ENCODE measurements at regions not wholly inside any gene's neighbourhood (a gene's known extent, or its start where the extent isn't known, plus 50 kb on each side); places are given as distances from the start of the nearest gene placed in this dataset.

DNA sequence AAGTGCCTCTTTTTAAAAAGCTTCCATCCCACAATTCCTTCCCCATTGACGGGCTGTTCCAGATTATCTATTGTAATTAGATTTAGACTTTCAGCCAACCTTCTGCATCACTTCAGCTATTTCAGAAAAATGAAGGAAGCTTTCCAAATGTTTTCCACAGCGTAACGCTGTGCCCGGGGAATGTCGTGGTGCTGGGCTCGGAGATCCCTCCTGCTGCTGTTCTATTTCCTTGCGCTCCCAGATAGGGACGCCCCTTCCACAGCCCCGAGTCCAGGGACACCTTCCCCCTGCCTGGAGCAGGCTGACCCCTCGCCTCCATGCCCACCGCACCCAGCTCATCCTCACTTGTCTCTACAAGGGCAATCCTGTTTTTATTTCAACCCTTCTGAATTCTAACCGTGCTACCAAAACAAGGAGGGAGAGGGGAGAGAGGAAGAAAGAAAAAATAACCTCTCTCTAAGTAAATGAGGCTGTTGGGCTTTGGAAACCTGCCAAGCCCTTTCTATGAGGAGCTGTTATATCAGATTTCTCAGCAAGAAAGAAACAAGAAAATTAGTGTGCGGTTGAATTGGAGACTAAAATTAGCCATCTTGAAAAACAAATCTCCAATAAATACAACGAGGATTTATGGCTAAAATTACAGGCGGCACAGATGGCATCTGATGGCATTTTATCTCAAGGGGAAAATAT, 366.9 kb downstream of the BRD1 start:
- Histone ChIP-seq H3K9ac (ENCODE audit: low read length) (no peak overlapping the region), H3K4me1 (ENCODE audit: control insufficient read depth in 2 of 2, insufficient read depth in 2 of 2, low read length in 2 of 2) (no peaks in the 10 kb centered on the region), H3K9me3 (ENCODE audit: control extremely low read depth in 1 of 3, control insufficient read depth in 2 of 3, insufficient read depth in 1 of 3, low read length in 2 of 3) (peaks cover 0 to 13% (median 0%) of the 10 kb centered on the region in 3 donors), H3K4me2 (replicated peaks; ENCODE audit: low read depth, low read length, poor library complexity, severe bottlenecking) (no peak overlapping the region), H3K27me3 (replicated peaks in 1 of 4; ENCODE audit: control extremely low read depth in 1 of 4, control insufficient read depth in 3 of 4, insufficient read depth in 4 of 4, low read length in 3 of 4) (no peaks in the 10 kb centered on the region), H3K27ac (ENCODE audit: low read length in 2 of 2) (no peak overlapping the region), H3K4me3 (ENCODE audit: control extremely low read depth in 1 of 5, extremely low read depth in 1 of 5, insufficient read depth in 1 of 5, low read depth in 2 of 5, low read length in 4 of 5) (no peak overlapping the region), H3K36me3 (replicated peaks in 1 of 2; ENCODE audit: control extremely low read depth in 1 of 2, control insufficient read depth in 1 of 2, extremely low read depth in 1 of 2, insufficient read depth in 2 of 2, low read length in 1 of 2) (no peaks in the 10 kb centered on the region), H3K79me2 (ENCODE audit: control insufficient read depth, insufficient read depth, low read length) (no peaks in the 10 kb centered on the region), H2AFZ (ENCODE audit: insufficient read depth, low read depth, low read length, poor library complexity, severe bottlenecking) (no peak overlapping the region), H4K20me1 (ENCODE audit: control insufficient read depth, insufficient read depth, low read length, poor library complexity, severe bottlenecking) (no peaks in the 10 kb centered on the region)
- no peak for TF ChIP-seq EZH2 (IDR thresholded peaks at IDR 0.05; ENCODE audit: borderline replicate concordance, insufficient read depth, low read depth, low read length, poor library complexity, severe bottlenecking)
- TF ChIP-seq, protein P1, sequence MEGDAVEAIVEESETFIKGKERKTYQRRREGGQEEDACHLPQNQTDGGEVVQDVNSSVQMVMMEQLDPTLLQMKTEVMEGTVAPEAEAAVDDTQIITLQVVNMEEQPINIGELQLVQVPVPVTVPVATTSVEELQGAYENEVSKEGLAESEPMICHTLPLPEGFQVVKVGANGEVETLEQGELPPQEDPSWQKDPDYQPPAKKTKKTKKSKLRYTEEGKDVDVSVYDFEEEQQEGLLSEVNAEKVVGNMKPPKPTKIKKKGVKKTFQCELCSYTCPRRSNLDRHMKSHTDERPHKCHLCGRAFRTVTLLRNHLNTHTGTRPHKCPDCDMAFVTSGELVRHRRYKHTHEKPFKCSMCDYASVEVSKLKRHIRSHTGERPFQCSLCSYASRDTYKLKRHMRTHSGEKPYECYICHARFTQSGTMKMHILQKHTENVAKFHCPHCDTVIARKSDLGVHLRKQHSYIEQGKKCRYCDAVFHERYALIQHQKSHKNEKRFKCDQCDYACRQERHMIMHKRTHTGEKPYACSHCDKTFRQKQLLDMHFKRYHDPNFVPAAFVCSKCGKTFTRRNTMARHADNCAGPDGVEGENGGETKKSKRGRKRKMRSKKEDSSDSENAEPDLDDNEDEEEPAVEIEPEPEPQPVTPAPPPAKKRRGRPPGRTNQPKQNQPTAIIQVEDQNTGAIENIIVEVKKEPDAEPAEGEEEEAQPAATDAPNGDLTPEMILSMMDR (IDR thresholded peaks at IDR 0.05) = no peak
- intact Hi-C loops (cut with micrococcal nuclease) = no loop called here
- Mint-ChIP-seq H3K27me3 (peaks cover 6% of the 10 kb centered on the region), H3K27ac (no peak overlapping the region), H3K4me3 (no peak overlapping the region), H3K4me1 (no peaks in the 10 kb centered on the region), H3K9me3 (ENCODE audit: insufficient read depth) (no peaks in the 10 kb centered on the region)
- WGBS (ENCODE audit: insufficient coverage) = 88% methylated on average over 7 of the region's 15 CpGs
- ATAC-seq (ENCODE audit: low read depth) = no peak
- ChIA-PET CTCF (no interaction called here), POLR2A (no interaction called here)
- DNase-seq = no peak

DNA sequence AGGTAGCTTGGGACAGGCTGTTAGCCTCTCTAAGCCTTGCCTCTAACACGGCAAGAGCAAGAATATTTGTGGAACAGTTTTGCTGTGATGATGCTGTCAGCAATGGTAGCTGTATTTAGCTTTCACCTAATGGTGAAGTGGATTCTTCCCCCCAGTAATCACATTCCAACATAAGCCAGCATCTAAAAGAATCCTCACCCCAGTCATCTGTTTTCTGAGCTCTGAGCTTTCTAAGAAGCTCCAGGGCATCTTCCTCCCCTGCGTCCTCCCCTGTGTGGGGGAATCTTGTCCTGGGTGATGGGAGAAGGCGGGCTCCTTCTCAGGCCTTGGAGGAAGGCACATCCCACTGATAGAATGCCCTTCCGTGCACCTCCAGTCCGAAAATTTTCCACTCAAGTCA, 367.6 kb downstream of the BRD1 start:
- H2AFZ ChIP-seq (ENCODE audit: insufficient read depth, low read depth, low read length, poor library complexity, severe bottlenecking) = no peak overlapping the region
- no peak overlapping the region for H3K4me3 ChIP-seq (ENCODE audit: control extremely low read depth in 1 of 5, extremely low read depth in 1 of 5, insufficient read depth in 1 of 5, low read depth in 2 of 5, low read length in 4 of 5)
- no peak overlapping the region for H3K4me3 Mint-ChIP-seq
- 77% methylated on average over 2 of the region's 5 CpGs for WGBS (ENCODE audit: insufficient coverage)
- H3K79me2 ChIP-seq (ENCODE audit: control insufficient read depth, insufficient read depth, low read length) = no peaks in the 10 kb centered on the region
- no peak overlapping the region for H3K27ac Mint-ChIP-seq
- H3K9ac ChIP-seq (ENCODE audit: low read length) = no peak overlapping the region
- DNase-seq = no peak
- ChIA-PET CTCF (no interaction called here), POLR2A (interaction anchor here (0.6 kb wide), 1 partner anchor 14 kb away, joined by 6 read pairs; no protein-coding TSS in a partner anchor)
- H4K20me1 ChIP-seq (ENCODE audit: control insufficient read depth, insufficient read depth, low read length, poor library complexity, severe bottlenecking) = no peaks in the 10 kb centered on the region
- H3K36me3 ChIP-seq (replicated peaks in 1 of 2; ENCODE audit: control extremely low read depth in 1 of 2, control insufficient read depth in 1 of 2, extremely low read depth in 1 of 2, insufficient read depth in 2 of 2, low read length in 1 of 2) = no peaks in the 10 kb centered on the region
- no peaks in the 10 kb centered on the region for H3K4me1 Mint-ChIP-seq
- ATAC-seq (ENCODE audit: low read depth) = no peak
- H3K9me3 ChIP-seq (ENCODE audit: control extremely low read depth in 1 of 3, control insufficient read depth in 2 of 3, insufficient read depth in 1 of 3, low read length in 2 of 3) = peaks cover 0 to 13% (median 0%) of the 10 kb centered on the region in 3 donors
- H3K4me2 ChIP-seq (replicated peaks; ENCODE audit: low read depth, low read length, poor library complexity, severe bottlenecking) = no peak overlapping the region
- H3K9me3 Mint-ChIP-seq (ENCODE audit: insufficient read depth) = no peaks in the 10 kb centered on the region
- H3K4me1 ChIP-seq (ENCODE audit: control insufficient read depth in 2 of 2, insufficient read depth in 2 of 2, low read length in 2 of 2) = no peaks in the 10 kb centered on the region
- no peak overlapping the region for H3K27ac ChIP-seq (ENCODE audit: low read length in 2 of 2)
- no peak for TF ChIP-seq EZH2 (IDR thresholded peaks at IDR 0.05; ENCODE audit: borderline replicate concordance, insufficient read depth, low read depth, low read length, poor library complexity, severe bottlenecking)
- TF ChIP-seq, protein P1 (IDR thresholded peaks at IDR 0.05) = no peak
- peaks cover 11% of the 10 kb centered on the region for H3K27me3 Mint-ChIP-seq
- H3K27me3 ChIP-seq (replicated peaks in 1 of 4; ENCODE audit: control extremely low read depth in 1 of 4, control insufficient read depth in 3 of 4, insufficient read depth in 4 of 4, low read length in 3 of 4) = no peaks in the 10 kb centered on the region
- intact Hi-C loops (cut with micrococcal nuclease) = no loop called here
